NAMALWA (cell line): ENCODE measurements at regions not wholly inside any gene's neighbourhood (a gene's known extent, or its start where the extent isn't known, plus 50 kb on each side); places are given as distances from the start of the nearest gene placed in this dataset.

ENCODE experiments used
- DNase-seq: peaks from one replicate; pipeline ENCODE4 v3.0.0-alpha.2; 2015; ENCODE audit warnings: low spot score

GRCh38 chr5:124419531-124419930 is 326.9 kb downstream of the ZNF608 start:
- peak; percentile 30 for DNase-seq

GRCh38 chr5:124418390-124418789 is 328.0 kb downstream of the ZNF608 start:
- no peak for DNase-seq

- DNase-seq: no peak
Measured at GRCh38 chr5:124417196-124417595, 329.2 kb downstream of the ZNF608 start.

DNA sequence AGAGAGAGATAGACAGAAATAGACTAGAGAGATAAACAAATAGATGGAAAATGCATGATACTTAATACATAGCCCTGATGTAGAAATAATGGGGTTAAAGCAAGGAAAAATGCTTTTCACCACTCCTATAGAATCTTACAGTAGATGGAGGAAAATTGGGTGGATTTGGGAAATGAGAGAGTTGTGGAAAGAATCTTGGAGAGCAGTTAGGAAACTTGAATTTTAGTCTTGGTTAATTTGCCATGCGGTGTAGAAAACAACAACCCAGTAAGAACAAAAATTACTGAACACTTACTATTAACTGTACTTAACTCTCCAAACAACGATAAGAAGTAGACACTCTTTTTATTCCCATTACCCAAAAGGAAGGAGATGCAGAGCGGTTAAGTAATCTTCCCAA is 329.8 kb downstream of the ZNF608 start:
- no peak for DNase-seq

GRCh38 chr5:124414973-124415372 is 331.5 kb downstream of the ZNF608 start:
- DNase-seq: no peak

DNA sequence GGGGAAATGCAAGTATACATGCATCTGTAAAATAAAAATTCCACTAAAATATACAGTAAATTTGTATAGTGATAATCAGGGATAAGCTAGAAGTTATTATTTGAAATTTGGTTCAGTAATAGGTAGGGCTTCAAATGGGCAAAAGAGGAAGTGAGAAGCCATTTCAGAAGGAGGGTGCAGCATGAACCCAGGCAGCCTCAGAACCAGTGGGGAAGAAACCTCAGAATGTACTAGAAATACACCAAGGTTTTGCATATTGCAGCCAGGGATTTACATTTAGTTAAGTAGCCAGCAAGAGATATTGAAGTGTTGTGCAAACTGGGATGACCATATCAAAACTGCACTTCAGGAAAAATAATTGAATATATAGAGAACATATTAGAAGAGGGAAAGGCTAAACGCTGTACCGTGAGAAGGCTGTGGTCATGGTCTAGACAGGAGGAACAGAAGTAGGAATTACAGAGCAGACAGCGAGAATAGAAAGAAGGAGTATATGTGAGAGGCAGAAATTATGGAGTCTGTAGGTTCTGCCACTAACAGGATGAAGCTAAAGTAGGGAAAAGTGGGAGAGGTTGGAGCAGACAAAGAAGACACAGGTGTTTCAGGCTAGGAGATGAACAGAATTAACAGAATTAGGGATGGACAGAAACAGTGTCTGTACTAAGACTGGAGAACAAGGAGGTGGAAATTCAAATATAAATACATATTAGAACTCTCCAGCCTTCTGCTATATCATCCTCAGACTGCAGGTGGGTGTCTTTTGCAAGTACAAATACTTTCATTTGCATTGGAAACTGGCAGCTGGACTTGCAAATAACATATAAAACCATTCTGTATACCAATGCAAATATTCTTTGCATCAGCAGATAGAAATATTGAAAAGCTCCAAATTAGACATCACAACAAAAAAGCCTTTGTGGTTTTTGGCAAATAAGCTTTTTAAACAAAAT is 335.6 kb downstream of the ZNF608 start:
- DNase-seq: peak; percentile 69

GRCh38 chr5:124408738-124409453 is 337.5 kb downstream of the ZNF608 start:
- no peak for DNase-seq

- no peak for DNase-seq
Measured at GRCh38 chr5:124404796-124405195, 341.6 kb downstream of the ZNF608 start.

GRCh38 chr5:124403281-124403680 is 343.2 kb downstream of the ZNF608 start:
- DNase-seq: no peak

- no peak for DNase-seq
Measured at GRCh38 chr5:124402144-124402581, 344.3 kb downstream of the ZNF608 start.

DNA sequence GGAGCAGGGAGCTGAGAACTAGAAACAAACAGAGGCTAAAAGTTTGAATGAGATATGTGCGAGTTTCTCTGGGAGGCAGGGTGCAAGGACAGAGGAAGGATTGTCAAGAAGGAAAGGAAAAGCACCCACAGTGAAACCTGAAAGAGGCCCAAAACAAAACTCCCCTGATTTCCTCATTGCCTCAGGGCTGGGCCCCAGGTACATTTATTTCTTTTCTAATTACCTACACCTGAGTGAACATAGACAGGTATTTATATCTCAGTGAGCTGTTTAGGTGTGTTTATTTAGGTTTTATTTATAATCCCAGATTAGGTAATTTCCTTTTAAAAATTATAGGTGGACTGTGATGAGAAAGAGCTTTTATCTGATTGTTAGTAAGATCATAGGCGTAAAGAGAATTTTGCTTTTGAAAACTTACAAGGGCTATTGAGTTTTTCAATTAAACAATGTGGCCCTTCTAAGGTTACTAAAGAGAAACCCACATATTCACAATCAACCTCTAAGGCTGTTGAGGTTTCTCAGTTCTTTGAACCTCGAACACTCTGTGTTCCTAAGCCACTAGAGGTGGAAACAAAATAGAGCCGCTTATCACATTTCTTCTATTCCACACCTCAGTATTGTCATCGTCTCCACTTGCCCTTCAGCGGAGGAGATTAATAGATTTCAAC is 344.8 kb downstream of the ZNF608 start:
- no peak for DNase-seq

DNA sequence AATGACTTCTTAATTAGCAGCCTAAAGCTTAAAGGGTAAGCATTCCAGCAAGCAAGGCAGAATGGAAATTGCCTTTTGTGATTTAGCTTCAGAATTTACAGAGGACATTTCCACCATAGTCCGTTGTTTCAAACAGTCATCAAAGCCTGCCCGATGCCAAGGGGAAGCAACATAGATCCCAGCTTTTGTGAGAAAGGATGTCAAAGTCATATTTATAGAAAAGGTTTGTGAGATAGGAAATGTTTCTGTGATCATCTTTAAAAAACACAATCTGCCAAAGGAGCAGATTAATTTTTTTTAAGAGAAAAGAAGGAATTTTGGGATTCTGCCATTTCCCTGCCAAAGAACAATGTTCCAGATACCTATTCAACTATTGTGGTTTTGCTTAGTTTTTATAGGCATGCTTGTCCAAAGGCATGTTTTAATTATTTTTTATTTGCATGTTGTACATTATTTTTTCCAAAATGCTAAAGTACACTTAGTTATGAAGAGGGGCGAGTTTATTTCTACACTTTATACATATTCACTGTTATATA is 346.9 kb downstream of the ZNF608 start:
- DNase-seq: no peak

DNA sequence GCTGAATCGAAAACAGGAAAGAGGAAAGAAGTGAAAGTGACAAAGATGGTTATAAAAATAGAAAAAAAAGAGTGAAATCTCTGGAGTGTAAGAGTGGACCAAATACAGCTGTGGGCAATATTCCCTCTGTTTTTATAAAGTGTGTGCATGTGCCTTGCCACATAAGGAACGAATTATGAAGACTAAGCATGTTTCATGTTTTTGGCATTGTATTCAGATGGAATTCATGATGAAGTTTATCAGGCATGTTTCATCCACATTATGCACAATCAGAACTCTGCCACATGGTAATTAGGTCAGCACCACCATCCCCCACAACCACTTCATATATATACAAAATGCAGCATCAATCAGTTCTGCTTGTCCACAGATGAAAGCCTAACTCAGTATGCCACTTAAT is 348.0 kb downstream of the ZNF608 start:
- no peak for DNase-seq

DNA sequence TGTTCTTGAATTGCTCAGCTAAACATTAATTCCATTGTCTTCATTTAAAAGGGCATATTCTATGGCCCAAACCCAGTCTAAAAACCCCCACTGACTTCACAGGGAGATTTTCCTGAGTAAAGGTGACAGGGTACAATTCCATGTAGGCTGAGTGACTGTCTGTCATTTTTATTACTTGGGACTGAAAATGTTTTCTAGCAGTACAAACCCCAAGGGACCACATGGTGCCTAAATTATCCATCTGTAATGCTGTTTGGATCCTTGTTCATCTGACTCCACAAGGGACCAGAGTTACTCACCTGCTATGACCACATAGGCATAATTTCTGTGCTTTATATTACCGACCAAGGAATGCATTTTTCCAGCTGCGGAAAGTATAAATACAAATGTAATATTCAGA is 349.1 kb downstream of the ZNF608 start:
- DNase-seq: no peak

GRCh38 chr5:124395926-124396325 is 350.5 kb downstream of the ZNF608 start:
- no peak for DNase-seq

DNA sequence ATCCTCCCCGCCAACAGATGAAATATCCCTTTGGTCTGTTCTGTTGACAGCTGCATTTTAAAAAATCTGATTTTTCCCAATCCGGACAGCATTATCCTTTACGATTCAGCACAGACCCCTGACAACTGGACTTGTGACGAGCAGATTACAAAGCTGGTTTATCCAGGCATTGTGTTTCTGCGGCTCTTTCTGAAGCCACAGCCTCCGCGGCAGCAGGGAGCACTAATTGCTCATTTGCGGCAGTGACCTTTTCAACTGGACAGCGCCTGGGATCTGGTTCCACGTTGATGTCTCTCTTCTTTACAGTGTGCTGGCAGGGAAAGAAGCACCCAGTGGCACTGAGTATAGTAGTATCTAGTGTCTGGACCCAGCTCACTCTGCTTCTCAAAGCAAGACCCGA is 351.2 kb downstream of the ZNF608 start:
- DNase-seq: no peak

GRCh38 chr5:124394700-124395245 is 351.7 kb downstream of the ZNF608 start:
- no peak for DNase-seq

DNA sequence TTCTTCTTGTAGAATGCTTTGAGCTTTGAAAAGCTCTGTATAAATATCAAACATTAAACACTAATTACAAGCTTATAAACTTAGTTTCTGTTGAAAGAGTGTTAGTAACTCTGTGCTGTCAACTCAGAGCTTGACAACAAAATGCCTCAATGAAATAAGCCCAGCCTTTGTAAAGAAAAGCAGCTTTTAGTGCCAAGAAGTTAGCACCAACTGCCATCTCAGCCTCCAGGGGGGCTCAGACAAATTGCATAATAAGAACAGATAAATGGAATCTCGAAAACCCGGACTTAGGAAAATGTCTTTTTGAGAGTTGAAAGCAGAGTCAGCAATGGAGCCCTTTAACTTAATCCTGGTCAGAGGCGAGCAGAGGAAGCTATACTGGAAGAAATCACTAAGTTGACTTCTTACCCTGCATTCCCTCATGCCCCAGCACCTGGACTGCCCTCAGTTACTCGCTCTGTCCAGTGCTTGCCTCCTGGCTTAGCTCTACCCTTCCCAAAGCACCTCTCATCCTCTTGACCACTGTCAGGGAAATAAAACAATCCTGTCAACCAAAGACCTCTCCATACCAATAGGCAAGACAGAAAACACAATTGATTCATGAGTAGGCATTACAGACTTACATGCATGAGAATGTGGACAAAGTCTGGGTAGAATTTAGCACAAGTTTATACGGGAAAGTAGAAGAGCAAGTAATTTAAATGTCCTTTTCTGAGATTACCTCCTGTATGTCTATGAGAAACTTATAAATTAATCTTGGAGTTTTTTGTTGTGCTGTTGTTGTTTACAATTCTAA is 352.7 kb downstream of the ZNF608 start:
- DNase-seq: no peak

GRCh38 chr5:124383693-124384092 is 362.7 kb downstream of the ZNF608 start:
- no peak for DNase-seq

- no peak for DNase-seq
Measured at GRCh38 chr5:124377386-124377785, 369.1 kb downstream of the ZNF608 start.

- DNase-seq: no peak
Measured at GRCh38 chr5:124373883-124374282, 372.6 kb downstream of the ZNF608 start.
